ENCODE measurements at regions not wholly inside any gene's neighbourhood (a gene's known extent, or its start where the extent isn't known, plus 50 kb on each side); places are given as distances from the start of the nearest gene placed in this dataset.

- no peak for TF ChIP-seq CTCF (IDR thresholded peaks at IDR 0.05; ENCODE audit: insufficient read depth, low read length)
- TF ChIP-seq SPI1 (IDR thresholded peaks at IDR 0.05; ENCODE audit: borderline replicate concordance, low read depth): no peak
These were observed 197.1 kb upstream of the TSHZ3 start for GRCh38 chr19:31546205-31546960.

All from HL-60 (cell line).